Mesenchymal stem cell (in vitro differentiated cells and primary cell): ENCODE measurements at regions not wholly inside any gene's neighbourhood (a gene's known extent, or its start where the extent isn't known, plus 50 kb on each side); places are given as distances from the start of the nearest gene placed in this dataset.

Experiments used
- DNase-seq: peaks from one replicate; pipeline ENCODE4 v3.0.0-alpha.2; 2013
- H2AFZ ChIP-seq: one replicate; pipeline ENCODE4 v1.6.1; 2013; ENCODE audit warnings: low read depth, mild to moderate bottlenecking, control low read depth, inconsistent platforms, low read length, moderate library complexity
- H2AK5ac ChIP-seq: 2 replicates; pipeline ENCODE4 v1.6.1; 2013; ENCODE audit warnings: low read length, moderate library complexity, mild to moderate bottlenecking, inconsistent platforms; ENCODE audit not compliant: severe bottlenecking
- H2BK120ac ChIP-seq: one replicate; pipeline ENCODE4 v1.6.1; 2013; ENCODE audit warnings: low read depth, mild to moderate bottlenecking, inconsistent platforms, low read length, moderate library complexity
- H2BK12ac ChIP-seq, 2 experiments: one replicate each; pipeline ENCODE4 v1.6.1; 2013; ENCODE audit warnings: inconsistent platforms in 2 of 2, low read length in 2 of 2, mild to moderate bottlenecking in 2 of 2, moderate library complexity in 2 of 2, control low read depth in 1 of 2
- H2BK15ac ChIP-seq: one replicate; pipeline ENCODE4 v1.6.1; 2013; ENCODE audit warnings: mild to moderate bottlenecking, low read depth, inconsistent platforms; ENCODE audit not compliant: poor library complexity, severe bottlenecking
- H2BK5ac ChIP-seq: 2 replicates; pipeline ENCODE4 v1.6.1; 2013; ENCODE audit warnings: low read depth, mild to moderate bottlenecking, low read length, control low read depth, inconsistent platforms; ENCODE audit not compliant: poor library complexity, severe bottlenecking
- H3K14ac ChIP-seq, 2 experiments: one replicate each; pipeline ENCODE4 v1.6.1; 2013; ENCODE audit warnings: inconsistent platforms in 2 of 2, low read length in 2 of 2, control low read depth in 1 of 2, mild to moderate bottlenecking in 1 of 2, moderate library complexity in 1 of 2
- H3K18ac ChIP-seq, 2 experiments: one replicate each; pipeline ENCODE4 v1.6.1; 2013; ENCODE audit warnings: inconsistent platforms in 2 of 2, low read length in 2 of 2, control low read depth in 1 of 2, low read depth in 1 of 2, mild to moderate bottlenecking in 1 of 2
- H3K23ac ChIP-seq, 2 experiments: one replicate each; pipeline ENCODE4 v1.6.1; 2013; ENCODE audit warnings: inconsistent platforms in 2 of 2, low read length in 2 of 2, mild to moderate bottlenecking in 2 of 2, moderate library complexity in 2 of 2, control low read depth in 1 of 2
- H3K27ac ChIP-seq: 2 replicates; pipeline ENCODE4 v1.5.1; 2013; ENCODE audit warnings: mild to moderate bottlenecking, moderate library complexity, low read length, control low read depth, inconsistent platforms; ENCODE audit not compliant: poor library complexity, severe bottlenecking
- H3K27me3 ChIP-seq, 2 experiments: 2 replicates each; pipeline versions ENCODE4 v1.6.1 to v1.7.0; 2013; ENCODE audit warnings: low read length in 2 of 2, mild to moderate bottlenecking in 2 of 2, moderate library complexity in 2 of 2, control low read depth in 1 of 2, inconsistent platforms in 1 of 2; ENCODE audit not compliant: control insufficient read depth in 1 of 2, insufficient read depth in 1 of 2
- H3K36me3 ChIP-seq, 2 experiments: 2 replicates each; pipeline versions ENCODE4 v1.6.1 to v1.7.0; 2013; ENCODE audit warnings: low read length in 2 of 2, control low read depth in 1 of 2, inconsistent platforms in 1 of 2, low read depth in 1 of 2, mild to moderate bottlenecking in 1 of 2; ENCODE audit not compliant: insufficient read depth in 2 of 2, control insufficient read depth in 1 of 2
- H3K4ac ChIP-seq, 2 experiments: one replicate each; pipeline ENCODE4 v1.6.1; 2013; ENCODE audit warnings: inconsistent platforms in 2 of 2, low read length in 2 of 2, mild to moderate bottlenecking in 2 of 2, moderate library complexity in 2 of 2, control low read depth in 1 of 2, low read depth in 1 of 2
- H3K4me1 ChIP-seq: 2 replicates; pipeline ENCODE4 v1.6.1; 2013; ENCODE audit warnings: low read depth, low read length, control low read depth; ENCODE audit not compliant: control insufficient read depth, insufficient read depth
- H3K4me2 ChIP-seq: 2 replicates; pipeline ENCODE4 v1.6.1; 2013; ENCODE audit warnings: low read length, mild to moderate bottlenecking, inconsistent platforms; ENCODE audit not compliant: poor library complexity, severe bottlenecking
- H3K4me3 ChIP-seq, 2 experiments: 2 replicates each; pipeline versions ENCODE4 v1.5.1 to v1.7.0; 2013; ENCODE audit warnings: low read length in 2 of 2, mild to moderate bottlenecking in 2 of 2, control low read depth in 1 of 2, low read depth in 1 of 2; ENCODE audit not compliant: insufficient read depth in 1 of 2
- H3K79me1 ChIP-seq: replicated peaks from 2 replicates; pipeline ENCODE4 v1.6.1; 2013; ENCODE audit warnings: mild to moderate bottlenecking, control low read depth, low read length, inconsistent platforms; ENCODE audit not compliant: poor library complexity, severe bottlenecking
- H3K9ac ChIP-seq: 2 replicates; pipeline ENCODE4 v1.7.0; 2013; ENCODE audit warnings: mild to moderate bottlenecking, low read length, moderate library complexity
- H3K9me3 ChIP-seq: 2 replicates; pipeline ENCODE4 v1.7.0; 2013; ENCODE audit warnings: mild to moderate bottlenecking, low read length; ENCODE audit not compliant: control insufficient read depth
- H4K8ac ChIP-seq: one replicate; pipeline ENCODE4 v1.6.1; 2013; ENCODE audit warnings: inconsistent platforms, mild to moderate bottlenecking, low read length, moderate library complexity
- H4K91ac ChIP-seq: one replicate; pipeline ENCODE4 v1.6.1; 2013; ENCODE audit warnings: mild to moderate bottlenecking, low read length, inconsistent platforms
- WGBS: methylation state at CpG from one replicate; pipeline ENCODE4 v1.1.7; 2013; ENCODE audit warnings: mixed read lengths; 5-methylcytosine and 5-hydroxymethylcytosine counted together

DNA sequence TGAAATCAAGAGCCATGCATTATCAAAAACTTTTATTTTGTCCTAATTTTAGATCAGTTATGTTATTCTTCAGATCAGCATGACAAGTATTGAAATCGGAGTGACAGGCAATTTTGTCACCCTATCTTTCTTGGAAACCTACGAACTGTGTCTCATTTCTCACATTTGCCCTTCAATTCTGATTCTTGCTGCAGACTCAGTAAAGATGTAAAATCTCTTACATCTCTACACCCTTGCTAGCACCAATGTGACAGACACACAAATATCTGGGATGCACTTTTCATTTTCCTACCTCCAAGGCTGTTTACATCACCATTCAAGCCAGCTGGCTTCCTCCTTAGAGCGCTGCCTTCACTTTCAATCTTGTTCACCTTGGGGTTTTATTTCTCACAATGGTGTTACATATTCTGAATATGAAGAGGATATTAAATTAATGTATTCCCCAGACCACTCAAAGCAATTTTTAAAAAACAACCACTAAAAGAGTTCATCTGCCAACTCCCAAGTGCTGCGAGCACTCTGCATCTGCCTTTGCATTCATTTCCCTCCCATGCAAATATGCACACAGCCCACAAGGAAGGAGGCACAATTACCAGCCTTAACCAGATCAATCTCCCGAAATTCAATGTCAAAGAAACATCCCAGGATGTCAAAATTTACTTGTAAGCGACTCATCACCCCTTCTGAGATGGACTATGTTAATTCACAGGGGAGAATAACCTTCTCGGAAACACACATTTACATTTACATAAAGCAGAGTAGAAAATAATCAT is 164.3 kb downstream of the ENC1 start:
- Histone ChIP-seq H2AK5ac (no peak overlapping the region), H3K4me2 (no peak overlapping the region), H4K8ac (no peak overlapping the region), H3K23ac (no peak overlapping the region), H3K27ac (no peak overlapping the region), H3K4ac (no peak overlapping the region), H3K9me3 (no peaks in the 10 kb centered on the region), H3K4me3 (no peak overlapping the region), H3K36me3 (no peaks in the 10 kb centered on the region), H3K9ac (no peak overlapping the region), H2BK5ac (no peak overlapping the region), H2BK12ac (no peak overlapping the region), H2BK120ac (no peak overlapping the region), H3K27me3 (no peaks in the 10 kb centered on the region), H2BK15ac (no peak overlapping the region), H4K91ac (no peak overlapping the region), H3K18ac (no peak overlapping the region), H3K79me1 (no peaks in the 10 kb centered on the region), H3K14ac (no peak overlapping the region), H2AFZ (no peak overlapping the region), H3K4me1 (no peaks in the 10 kb centered on the region)
- no peak for DNase-seq
- WGBS = 88% methylated on average over 6 of the region's 7 CpGs

DNA sequence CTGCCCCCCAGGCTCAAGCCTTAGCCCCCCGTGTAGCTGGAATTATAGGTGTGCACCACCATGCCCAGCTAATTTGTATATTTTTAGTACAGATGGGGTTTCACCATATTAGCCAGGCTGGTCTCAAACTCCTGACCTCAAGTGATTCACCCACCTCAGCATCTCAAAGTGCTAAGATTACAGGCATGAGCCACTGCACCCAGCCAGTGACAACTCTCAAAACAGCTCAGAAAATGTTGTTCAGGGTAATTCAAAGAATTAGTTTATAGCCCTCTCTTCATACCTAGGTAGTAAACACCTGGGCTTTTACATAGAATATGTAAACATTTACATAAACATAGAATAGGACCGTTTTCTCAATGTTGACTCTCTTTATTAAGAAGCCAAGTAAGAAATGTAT is 168.7 kb downstream of the ENC1 start:
- DNase-seq = no peak
- 72% methylated on average over 1 of the region's 2 CpGs for WGBS
- H4K8ac ChIP-seq = no peak overlapping the region
- H3K27ac ChIP-seq = no peak overlapping the region
- H2BK15ac ChIP-seq = no peak overlapping the region
- H3K36me3 ChIP-seq = no peaks in the 10 kb centered on the region
- H2AFZ ChIP-seq = no peak overlapping the region
- no peak overlapping the region for H4K91ac ChIP-seq
- H3K23ac ChIP-seq = no peak overlapping the region
- no peak overlapping the region for H2BK120ac ChIP-seq
- H2BK12ac ChIP-seq = no peak overlapping the region
- H2BK5ac ChIP-seq = no peak overlapping the region
- no peaks in the 10 kb centered on the region for H3K27me3 ChIP-seq
- H3K14ac ChIP-seq = no peak overlapping the region
- H3K4me1 ChIP-seq = peaks cover 1% of the 10 kb centered on the region
- H3K9me3 ChIP-seq = no peaks in the 10 kb centered on the region
- H3K79me1 ChIP-seq = no peaks in the 10 kb centered on the region
- no peak overlapping the region for H3K4me3 ChIP-seq
- no peak overlapping the region for H3K4me2 ChIP-seq
- no peak overlapping the region for H2AK5ac ChIP-seq
- no peak overlapping the region for H3K18ac ChIP-seq
- H3K9ac ChIP-seq = no peak overlapping the region
- no peak overlapping the region for H3K4ac ChIP-seq

DNA sequence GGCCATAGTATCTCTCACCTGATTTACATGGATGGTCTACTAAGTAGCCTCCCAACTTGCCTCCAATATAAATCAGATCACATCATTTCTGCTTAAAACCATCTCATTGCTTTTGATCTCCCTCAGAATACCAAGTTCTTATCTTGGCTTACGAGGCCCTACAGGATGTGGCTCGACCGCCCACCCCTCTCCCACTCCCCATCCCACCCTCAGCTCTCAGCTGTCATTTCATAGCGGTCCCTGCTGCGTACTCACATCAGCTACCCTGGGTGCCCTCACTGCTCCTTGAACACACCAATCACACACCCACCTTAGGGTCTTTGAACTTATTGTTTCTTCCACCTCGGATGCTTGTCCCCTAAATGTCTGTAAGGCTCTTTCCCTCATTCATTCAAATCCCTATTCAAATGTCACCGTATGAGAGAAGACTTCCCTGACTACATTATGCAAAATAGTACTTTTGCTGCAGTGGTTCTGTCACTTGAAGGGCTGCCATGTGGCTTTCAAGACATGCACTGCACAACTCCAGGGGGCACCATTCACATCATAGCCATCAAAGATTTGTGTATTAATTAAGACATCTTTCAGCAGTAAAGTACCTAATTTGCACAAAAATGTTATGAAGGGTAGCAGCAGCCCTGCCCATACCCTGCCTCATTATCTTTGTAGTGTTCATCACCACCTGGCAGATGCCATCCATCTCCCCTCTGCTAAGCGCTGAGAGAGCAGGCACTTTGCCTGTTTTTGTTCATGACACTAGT is 171.1 kb downstream of the ENC1 start:
- no peak overlapping the region for H2BK5ac ChIP-seq
- H2BK120ac ChIP-seq = no peak overlapping the region
- H3K9ac ChIP-seq = no peak overlapping the region
- H3K79me1 ChIP-seq = no peaks in the 10 kb centered on the region
- H3K9me3 ChIP-seq = no peaks in the 10 kb centered on the region
- no peaks in the 10 kb centered on the region for H3K27me3 ChIP-seq
- H3K4me2 ChIP-seq = no peak overlapping the region
- peaks cover 1% of the 10 kb centered on the region for H3K4me1 ChIP-seq
- H2BK12ac ChIP-seq = no peak overlapping the region
- no peak for DNase-seq
- no peak overlapping the region for H4K91ac ChIP-seq
- no peaks in the 10 kb centered on the region for H3K36me3 ChIP-seq
- 89% methylated on average over 7 of the region's 8 CpGs for WGBS
- no peak overlapping the region for H3K14ac ChIP-seq
- no peak overlapping the region for H3K4me3 ChIP-seq
- no peak overlapping the region for H3K23ac ChIP-seq
- H2AK5ac ChIP-seq = no peak overlapping the region
- no peak overlapping the region for H3K27ac ChIP-seq
- H3K4ac ChIP-seq = no peak overlapping the region
- H3K18ac ChIP-seq = no peak overlapping the region
- no peak overlapping the region for H4K8ac ChIP-seq
- H2AFZ ChIP-seq = no peak overlapping the region
- H2BK15ac ChIP-seq = no peak overlapping the region

DNA sequence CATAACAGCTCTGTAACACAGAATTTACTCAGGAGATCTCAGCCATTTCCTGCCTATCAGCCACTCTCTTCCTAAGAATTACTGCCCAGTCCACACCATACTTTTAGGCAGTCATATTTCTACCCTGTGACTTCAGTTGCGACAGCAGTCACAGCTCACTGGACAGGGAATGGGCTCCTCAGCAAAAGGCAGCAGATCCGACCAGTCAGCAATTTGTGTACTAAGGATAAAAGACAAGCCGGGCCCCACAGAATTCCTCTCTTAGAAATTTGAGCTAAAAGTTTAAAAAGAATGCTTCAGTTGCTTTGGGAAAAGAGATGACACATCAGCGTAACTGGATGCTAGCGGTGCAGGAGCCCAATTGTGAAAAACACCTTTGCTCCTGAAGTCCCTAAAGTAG is 172.1 kb downstream of the ENC1 start:
- no peaks in the 10 kb centered on the region for H3K9me3 ChIP-seq
- no peak overlapping the region for H4K91ac ChIP-seq
- H3K27ac ChIP-seq = peak overlapping the region; percentile 61
- H3K36me3 ChIP-seq = no peaks in the 10 kb centered on the region
- no peak overlapping the region for H2BK5ac ChIP-seq
- no peak overlapping the region for H3K4me3 ChIP-seq
- no peak overlapping the region for H4K8ac ChIP-seq
- H3K4me2 ChIP-seq = no peak overlapping the region
- no peaks in the 10 kb centered on the region for H3K79me1 ChIP-seq
- H2BK15ac ChIP-seq = no peak overlapping the region
- no peak overlapping the region for H3K23ac ChIP-seq
- H3K4me1 ChIP-seq = peaks cover 1% of the 10 kb centered on the region
- H3K14ac ChIP-seq = no peak overlapping the region
- no peak overlapping the region for H2BK120ac ChIP-seq
- no peaks in the 10 kb centered on the region for H3K27me3 ChIP-seq
- DNase-seq = no peak
- peak overlapping the region in 1 of 2 experiments; percentile 26 for H3K18ac ChIP-seq
- WGBS = 86% methylated on average over 5 of the region's 5 CpGs
- H3K9ac ChIP-seq = no peak overlapping the region
- no peak overlapping the region for H3K4ac ChIP-seq
- H2AK5ac ChIP-seq = no peak overlapping the region
- no peak overlapping the region for H2BK12ac ChIP-seq
- H2AFZ ChIP-seq = no peak overlapping the region
